CD14-positive monocyte (primary cell): ENCODE measurements at regions not wholly inside any gene's neighbourhood (a gene's known extent, or its start where the extent isn't known, plus 50 kb on each side); places are given as distances from the start of the nearest gene placed in this dataset.

Source experiments
- DNase-seq, 3 donors: peaks; one replicate each; pipeline ENCODE4 v3.0.0-alpha.2; 2011 to 2022
- H2AFZ ChIP-seq: 2 replicates; pipeline ENCODE4 v1.6.0; 2012; ENCODE audit warnings: mild to moderate bottlenecking, low read depth, low read length, inconsistent platforms; ENCODE audit not compliant: insufficient read depth, poor library complexity, severe bottlenecking
- H3K27ac ChIP-seq, 2 donors: 1 replicate in 1 of 2; 2 replicates in 1 of 2; pipeline ENCODE4 v1.5.1; 2012 to 2013; ENCODE audit warnings: low read length in 2 of 2, control low read depth in 1 of 2, inconsistent platforms in 1 of 2, low read depth in 1 of 2, mild to moderate bottlenecking in 1 of 2
- H3K27me3 ChIP-seq, 2 donors: one replicate each; pipeline versions ENCODE4 v1.6.0 to v1.6.1; 2011 to 2013; ENCODE audit warnings: low read length in 2 of 2; ENCODE audit not compliant: control insufficient read depth in 2 of 2, insufficient read depth in 2 of 2
- H3K36me3 ChIP-seq, 2 donors: replicated peaks in 1 of 2; 1 replicate in 1 of 2; 2 replicates in 1 of 2; pipeline versions ENCODE4 v1.5.1 to v1.6.1; 2012 to 2013; ENCODE audit warnings: low read length in 2 of 2, control low read depth in 1 of 2, inconsistent platforms in 1 of 2, mild to moderate bottlenecking in 1 of 2; ENCODE audit not compliant: insufficient read depth in 2 of 2, control insufficient read depth in 1 of 2
- H3K4me1 ChIP-seq, 2 donors: 1 replicate in 1 of 2; 2 replicates in 1 of 2; pipeline versions ENCODE4 v1.5.1 to v1.6.1; 2012 to 2013; ENCODE audit warnings: low read length in 2 of 2, control low read depth in 1 of 2, inconsistent platforms in 1 of 2, mild to moderate bottlenecking in 1 of 2, moderate library complexity in 1 of 2; ENCODE audit not compliant: insufficient read depth in 2 of 2, control insufficient read depth in 1 of 2
- H3K4me2 ChIP-seq: replicated peaks from 2 replicates; pipeline ENCODE3; 2012; ENCODE audit warnings: low read length, moderate library complexity, mild to moderate bottlenecking; ENCODE audit not compliant: poor library complexity, severe bottlenecking; ENCODE audit errors: extremely low read depth
- H3K4me3 ChIP-seq, 3 experiments: fragments of 200-600 bp in 1 of 3; sonication (generic) in 1 of 3; replicated peaks in 1 of 3; 1 replicate in 2 of 3; 2 replicates in 1 of 3; pipeline ENCODE4 v1.5.1; 2011 to 2013; ENCODE audit warnings: low read length in 3 of 3, mild to moderate bottlenecking in 3 of 3, control low read depth in 2 of 3, low read depth in 2 of 3, inconsistent platforms in 1 of 3, moderate library complexity in 1 of 3
- H3K79me2 ChIP-seq: 2 replicates; pipeline ENCODE4 v1.6.0; 2012; ENCODE audit warnings: mild to moderate bottlenecking, control low read depth, inconsistent platforms, low read length, moderate library complexity; ENCODE audit not compliant: insufficient read depth
- H3K9ac ChIP-seq: 2 replicates; pipeline ENCODE4 v1.6.0; 2017; ENCODE audit warnings: low read length, mild to moderate bottlenecking; ENCODE audit not compliant: insufficient read depth, poor library complexity, severe bottlenecking
- H3K9me3 ChIP-seq, 2 donors: replicated peaks in 1 of 2; 1 replicate in 1 of 2; 2 replicates in 1 of 2; pipeline versions ENCODE4 v1.5.1 to v1.6.1; 2012 to 2013; ENCODE audit warnings: low read length in 2 of 2, control low read depth in 1 of 2; ENCODE audit not compliant: control insufficient read depth in 1 of 2, insufficient read depth in 1 of 2
- H4K20me1 ChIP-seq: 2 replicates; pipeline ENCODE4 v1.6.0; 2012; ENCODE audit warnings: mild to moderate bottlenecking, low read length, control low read depth, moderate library complexity; ENCODE audit not compliant: insufficient read depth
- H3K27ac Mint-ChIP-seq, 7 donors: one replicate each; pipeline ENCODE4 v1.8.0; 2020; ENCODE audit warnings: mild to moderate bottlenecking in 7 of 7, mixed read lengths in 7 of 7, moderate library complexity in 6 of 7, inconsistent platforms in 2 of 7
- H3K27me3 Mint-ChIP-seq, 3 donors: one replicate each; pipeline ENCODE4 v1.8.0; 2021 to 2022; ENCODE audit warnings: low read depth in 3 of 3, mild to moderate bottlenecking in 3 of 3, mixed read lengths in 3 of 3, moderate library complexity in 3 of 3, inconsistent platforms in 1 of 3
- H3K36me3 Mint-ChIP-seq, 2 donors: one replicate each; pipeline ENCODE4 v1.8.0; 2020; ENCODE audit warnings: mixed read lengths in 2 of 2, inconsistent platforms in 1 of 2, mild to moderate bottlenecking in 1 of 2
- H3K4me1 Mint-ChIP-seq: one replicate; pipeline ENCODE4 v1.8.0; 2020; ENCODE audit warnings: mild to moderate bottlenecking, mixed read lengths
- H3K4me3 Mint-ChIP-seq, 2 donors: one replicate each; pipeline ENCODE4 v1.8.0; 2020; ENCODE audit warnings: mild to moderate bottlenecking in 2 of 2, mixed read lengths in 2 of 2, moderate library complexity in 1 of 2
- H3K9me3 Mint-ChIP-seq, 7 donors: one replicate each; pipeline ENCODE4 v1.8.0; 2020 to 2022; ENCODE audit warnings: mixed read lengths in 7 of 7, mild to moderate bottlenecking in 6 of 7, moderate library complexity in 6 of 7, inconsistent platforms in 2 of 7
- WGBS: methylation state at CpG from one replicate; pipeline ENCODE4 v1.1.5; 2013; ENCODE audit warnings: missing lambda C conversion rate; ENCODE audit not compliant: insufficient coverage; 5-methylcytosine and 5-hydroxymethylcytosine counted together
- intact Hi-C, 2 donors: fragments of 100-400 bp; cut with micrococcal nuclease; formaldehyde crosslinking; loops; one replicate each; pipeline versions ENCODE4 v1.15.0 to v1.15.1; 2023
- TF ChIP-seq, protein P1 (sequence below): fragments of 200-600 bp; IDR thresholded peaks from one replicate; pipeline ENCODE4 v1.8.0; 2022; ENCODE audit warnings: antibody characterized with exemption, mild to moderate bottlenecking

DNA sequence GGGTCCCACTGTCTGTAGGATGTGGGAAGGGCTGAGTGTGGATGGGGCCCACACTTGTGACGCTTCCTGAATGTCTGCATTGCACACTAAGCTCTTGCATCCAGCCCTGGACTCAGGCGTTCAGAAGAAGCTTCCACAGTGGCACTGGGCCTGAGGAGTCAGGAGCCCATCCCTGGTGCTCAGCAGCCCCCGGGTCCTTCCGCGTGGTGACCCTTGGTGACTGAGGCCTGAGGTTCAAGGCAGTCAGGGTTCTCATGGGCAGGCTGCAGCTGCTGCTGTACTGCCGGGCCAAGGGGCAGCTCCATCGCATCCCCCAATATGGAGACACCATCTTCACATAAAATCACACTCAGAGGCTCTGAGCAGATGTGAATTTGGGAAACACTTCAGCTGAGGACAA is 65.8 kb upstream of the TUBA3E start:
- no peaks in the 10 kb centered on the region for H3K4me1 ChIP-seq
- Mint-ChIP-seq H3K4me3 (no peak overlapping the region), H3K27ac (no peak overlapping the region), H3K27me3 (peaks cover 8 to 11% (median 9%) of the 10 kb centered on the region in 3 donors), H3K36me3 (no peaks in the 10 kb centered on the region), H3K9me3 (peaks cover 0 to 2% (median 0%) of the 10 kb centered on the region in 7 donors), H3K4me1 (no peaks in the 10 kb centered on the region)
- no peaks in the 10 kb centered on the region for H3K79me2 ChIP-seq
- no peaks in the 10 kb centered on the region for H4K20me1 ChIP-seq
- WGBS: 88% methylated on average over 6 of the region's 7 CpGs
- H3K27me3 ChIP-seq: no peaks in the 10 kb centered on the region
- no peak overlapping the region for H3K4me2 ChIP-seq
- intact Hi-C loops: no loop called here
- no peaks in the 10 kb centered on the region for H3K36me3 ChIP-seq
- no peak for DNase-seq
- no peak overlapping the region for H3K4me3 ChIP-seq
- TF ChIP-seq, protein P1, sequence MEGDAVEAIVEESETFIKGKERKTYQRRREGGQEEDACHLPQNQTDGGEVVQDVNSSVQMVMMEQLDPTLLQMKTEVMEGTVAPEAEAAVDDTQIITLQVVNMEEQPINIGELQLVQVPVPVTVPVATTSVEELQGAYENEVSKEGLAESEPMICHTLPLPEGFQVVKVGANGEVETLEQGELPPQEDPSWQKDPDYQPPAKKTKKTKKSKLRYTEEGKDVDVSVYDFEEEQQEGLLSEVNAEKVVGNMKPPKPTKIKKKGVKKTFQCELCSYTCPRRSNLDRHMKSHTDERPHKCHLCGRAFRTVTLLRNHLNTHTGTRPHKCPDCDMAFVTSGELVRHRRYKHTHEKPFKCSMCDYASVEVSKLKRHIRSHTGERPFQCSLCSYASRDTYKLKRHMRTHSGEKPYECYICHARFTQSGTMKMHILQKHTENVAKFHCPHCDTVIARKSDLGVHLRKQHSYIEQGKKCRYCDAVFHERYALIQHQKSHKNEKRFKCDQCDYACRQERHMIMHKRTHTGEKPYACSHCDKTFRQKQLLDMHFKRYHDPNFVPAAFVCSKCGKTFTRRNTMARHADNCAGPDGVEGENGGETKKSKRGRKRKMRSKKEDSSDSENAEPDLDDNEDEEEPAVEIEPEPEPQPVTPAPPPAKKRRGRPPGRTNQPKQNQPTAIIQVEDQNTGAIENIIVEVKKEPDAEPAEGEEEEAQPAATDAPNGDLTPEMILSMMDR: no peak
- H3K27ac ChIP-seq: no peak overlapping the region
- no peaks in the 10 kb centered on the region for H3K9me3 ChIP-seq
- no peak overlapping the region for H2AFZ ChIP-seq
- H3K9ac ChIP-seq: no peak overlapping the region

GRCh38 chr2:130263606-130264005 is 65.4 kb upstream of the TUBA3E start:
- H3K27ac Mint-ChIP-seq: peak overlapping the region in 1 of 7 donors; percentile 59
- H3K9me3 ChIP-seq: no peaks in the 10 kb centered on the region
- peaks cover 10 to 13% (median 10%) of the 10 kb centered on the region in 3 donors for H3K27me3 Mint-ChIP-seq
- no peaks in the 10 kb centered on the region for H3K36me3 ChIP-seq
- H3K27me3 ChIP-seq: no peaks in the 10 kb centered on the region
- intact Hi-C loops: no loop called here
- no peak overlapping the region for H2AFZ ChIP-seq
- no peak overlapping the region for H3K4me3 Mint-ChIP-seq
- peaks cover 0 to 2% (median 0%) of the 10 kb centered on the region in 7 donors for H3K9me3 Mint-ChIP-seq
- H3K4me1 ChIP-seq: no peaks in the 10 kb centered on the region
- no peak overlapping the region for H3K27ac ChIP-seq
- H3K4me1 Mint-ChIP-seq: no peaks in the 10 kb centered on the region
- WGBS: 98% methylated on average over 5 of the region's 7 CpGs
- H4K20me1 ChIP-seq: no peaks in the 10 kb centered on the region
- H3K79me2 ChIP-seq: no peaks in the 10 kb centered on the region
- no peak overlapping the region for H3K4me2 ChIP-seq
- DNase-seq: no peak
- TF ChIP-seq, protein P1: no peak
- H3K36me3 Mint-ChIP-seq: no peaks in the 10 kb centered on the region
- H3K9ac ChIP-seq: no peak overlapping the region
- no peak overlapping the region for H3K4me3 ChIP-seq
